Stomach (tissue), 4 donors: ENCODE measurements at regions not wholly inside any gene's neighbourhood (a gene's known extent, or its start where the extent isn't known, plus 50 kb on each side); places are given as distances from the start of the nearest gene placed in this dataset.

Experiments
- EP300 ChIP-seq: sonication (generic); formaldehyde crosslinking; IDR thresholded peaks from one replicate; pipeline ENCODE4 v1.6.1; 2017; ENCODE audit warnings: antibody characterized with exemption
- POLR2A ChIP-seq, 4 donors: fragments of 450-650 bp; IDR thresholded peaks; one replicate each; pipeline ENCODE4 v1.6.1; 2016; ENCODE audit warnings: antibody characterized with exemption in 4 of 4, control low read depth in 2 of 4, mild to moderate bottlenecking in 1 of 4, moderate library complexity in 1 of 4
- POLR2AphosphoS5 ChIP-seq, 3 donors: sonication (generic); formaldehyde crosslinking; IDR thresholded peaks; one replicate each; pipeline ENCODE4 v1.6.1; 2016; ENCODE audit warnings: antibody characterized with exemption in 3 of 3
- TF ChIP-seq, protein P1 (sequence below), 7 experiments: fragments of 450-650 bp in 4 of 7; fragments of 200-600 bp in 3 of 7; sonication (generic) in 3 of 7; IDR thresholded peaks; one replicate each; pipeline ENCODE4 v1.5.1; 2016 to 2019; ENCODE audit warnings: antibody characterized with exemption in 7 of 7, control low read depth in 2 of 7, mild to moderate bottlenecking in 1 of 7

DNA sequence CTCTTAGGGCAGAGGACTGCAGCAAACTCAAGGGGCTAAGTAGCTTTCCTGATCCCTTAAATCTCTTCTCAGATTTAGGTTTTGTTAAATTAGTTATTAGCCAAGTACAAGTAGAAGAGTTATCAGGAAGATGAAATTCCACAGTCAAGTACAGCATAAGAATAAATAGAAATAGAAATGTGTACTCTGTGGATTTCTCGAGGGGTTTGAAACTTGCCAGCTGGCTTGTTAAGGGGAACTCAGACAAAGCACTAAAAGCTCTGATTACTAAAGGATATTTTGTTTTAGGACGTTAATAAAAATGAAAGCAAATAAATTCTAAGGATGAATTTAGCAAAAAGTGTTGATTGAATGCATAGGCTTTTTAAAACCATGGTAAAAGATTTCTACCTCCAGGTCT lies 654.6 kb downstream of the RAPGEF2 start:
- TF ChIP-seq, protein P1, sequence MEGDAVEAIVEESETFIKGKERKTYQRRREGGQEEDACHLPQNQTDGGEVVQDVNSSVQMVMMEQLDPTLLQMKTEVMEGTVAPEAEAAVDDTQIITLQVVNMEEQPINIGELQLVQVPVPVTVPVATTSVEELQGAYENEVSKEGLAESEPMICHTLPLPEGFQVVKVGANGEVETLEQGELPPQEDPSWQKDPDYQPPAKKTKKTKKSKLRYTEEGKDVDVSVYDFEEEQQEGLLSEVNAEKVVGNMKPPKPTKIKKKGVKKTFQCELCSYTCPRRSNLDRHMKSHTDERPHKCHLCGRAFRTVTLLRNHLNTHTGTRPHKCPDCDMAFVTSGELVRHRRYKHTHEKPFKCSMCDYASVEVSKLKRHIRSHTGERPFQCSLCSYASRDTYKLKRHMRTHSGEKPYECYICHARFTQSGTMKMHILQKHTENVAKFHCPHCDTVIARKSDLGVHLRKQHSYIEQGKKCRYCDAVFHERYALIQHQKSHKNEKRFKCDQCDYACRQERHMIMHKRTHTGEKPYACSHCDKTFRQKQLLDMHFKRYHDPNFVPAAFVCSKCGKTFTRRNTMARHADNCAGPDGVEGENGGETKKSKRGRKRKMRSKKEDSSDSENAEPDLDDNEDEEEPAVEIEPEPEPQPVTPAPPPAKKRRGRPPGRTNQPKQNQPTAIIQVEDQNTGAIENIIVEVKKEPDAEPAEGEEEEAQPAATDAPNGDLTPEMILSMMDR (IDR thresholded peaks at IDR 0.05), result no peak
- TF ChIP-seq EP300, result no peak
- no peak for TF ChIP-seq POLR2A (IDR thresholded peaks at IDR 0.05)
- TF ChIP-seq POLR2AphosphoS5 (IDR thresholded peaks at IDR 0.05), result no peak
